ENCODE measurements at regions not wholly inside any gene's neighbourhood (a gene's known extent, or its start where the extent isn't known, plus 50 kb on each side); places are given as distances from the start of the nearest gene placed in this dataset.
A peak's percentile ranks its signal among the peaks of the same experiment; 100 is the strongest.

GRCh38 chr17:55843785-55844184 lies 92.9 kb downstream of the PCTP start:
- H3K9ac ChIP-seq (ENCODE audit: low read length): no peak overlapping the region
- no peak overlapping the region for H3K27ac ChIP-seq (ENCODE audit: low read length)
- H3K9me3 ChIP-seq (ENCODE audit: low read length): no peaks in the 10 kb centered on the region
- no peaks in the 10 kb centered on the region for H3K27me3 ChIP-seq (ENCODE audit: insufficient read depth, low read depth, low read length)
- no peaks in the 10 kb centered on the region for H3K36me3 ChIP-seq (ENCODE audit: insufficient read depth, low read length)
- TF ChIP-seq MXI1 (conservative IDR thresholded peaks at IDR 0.05; ENCODE audit: poor library complexity, severe bottlenecking) (no peak), TAF1 (IDR thresholded peaks at IDR 0.05; ENCODE audit: low read depth) (no peak), RAD21 (conservative IDR thresholded peaks at IDR 0.05) (no peak), EP300 (conservative IDR thresholded peaks at IDR 0.05; ENCODE audit: poor library complexity, severe bottlenecking) (no peak), EZH2 (IDR thresholded peaks at IDR 0.05; ENCODE audit: borderline replicate concordance, insufficient read depth, low read length, poor library complexity, severe bottlenecking) (no peak), POLR2AphosphoS5 (IDR thresholded peaks at IDR 0.05) (no peak), SMC3 (conservative IDR thresholded peaks at IDR 0.05; ENCODE audit: poor library complexity) (no peak)
- TF ChIP-seq, protein P1, sequence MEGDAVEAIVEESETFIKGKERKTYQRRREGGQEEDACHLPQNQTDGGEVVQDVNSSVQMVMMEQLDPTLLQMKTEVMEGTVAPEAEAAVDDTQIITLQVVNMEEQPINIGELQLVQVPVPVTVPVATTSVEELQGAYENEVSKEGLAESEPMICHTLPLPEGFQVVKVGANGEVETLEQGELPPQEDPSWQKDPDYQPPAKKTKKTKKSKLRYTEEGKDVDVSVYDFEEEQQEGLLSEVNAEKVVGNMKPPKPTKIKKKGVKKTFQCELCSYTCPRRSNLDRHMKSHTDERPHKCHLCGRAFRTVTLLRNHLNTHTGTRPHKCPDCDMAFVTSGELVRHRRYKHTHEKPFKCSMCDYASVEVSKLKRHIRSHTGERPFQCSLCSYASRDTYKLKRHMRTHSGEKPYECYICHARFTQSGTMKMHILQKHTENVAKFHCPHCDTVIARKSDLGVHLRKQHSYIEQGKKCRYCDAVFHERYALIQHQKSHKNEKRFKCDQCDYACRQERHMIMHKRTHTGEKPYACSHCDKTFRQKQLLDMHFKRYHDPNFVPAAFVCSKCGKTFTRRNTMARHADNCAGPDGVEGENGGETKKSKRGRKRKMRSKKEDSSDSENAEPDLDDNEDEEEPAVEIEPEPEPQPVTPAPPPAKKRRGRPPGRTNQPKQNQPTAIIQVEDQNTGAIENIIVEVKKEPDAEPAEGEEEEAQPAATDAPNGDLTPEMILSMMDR (IDR thresholded peaks at IDR 0.05; ENCODE audit: poor library complexity, severe bottlenecking): no peak
- TF ChIP-seq, protein P2, sequence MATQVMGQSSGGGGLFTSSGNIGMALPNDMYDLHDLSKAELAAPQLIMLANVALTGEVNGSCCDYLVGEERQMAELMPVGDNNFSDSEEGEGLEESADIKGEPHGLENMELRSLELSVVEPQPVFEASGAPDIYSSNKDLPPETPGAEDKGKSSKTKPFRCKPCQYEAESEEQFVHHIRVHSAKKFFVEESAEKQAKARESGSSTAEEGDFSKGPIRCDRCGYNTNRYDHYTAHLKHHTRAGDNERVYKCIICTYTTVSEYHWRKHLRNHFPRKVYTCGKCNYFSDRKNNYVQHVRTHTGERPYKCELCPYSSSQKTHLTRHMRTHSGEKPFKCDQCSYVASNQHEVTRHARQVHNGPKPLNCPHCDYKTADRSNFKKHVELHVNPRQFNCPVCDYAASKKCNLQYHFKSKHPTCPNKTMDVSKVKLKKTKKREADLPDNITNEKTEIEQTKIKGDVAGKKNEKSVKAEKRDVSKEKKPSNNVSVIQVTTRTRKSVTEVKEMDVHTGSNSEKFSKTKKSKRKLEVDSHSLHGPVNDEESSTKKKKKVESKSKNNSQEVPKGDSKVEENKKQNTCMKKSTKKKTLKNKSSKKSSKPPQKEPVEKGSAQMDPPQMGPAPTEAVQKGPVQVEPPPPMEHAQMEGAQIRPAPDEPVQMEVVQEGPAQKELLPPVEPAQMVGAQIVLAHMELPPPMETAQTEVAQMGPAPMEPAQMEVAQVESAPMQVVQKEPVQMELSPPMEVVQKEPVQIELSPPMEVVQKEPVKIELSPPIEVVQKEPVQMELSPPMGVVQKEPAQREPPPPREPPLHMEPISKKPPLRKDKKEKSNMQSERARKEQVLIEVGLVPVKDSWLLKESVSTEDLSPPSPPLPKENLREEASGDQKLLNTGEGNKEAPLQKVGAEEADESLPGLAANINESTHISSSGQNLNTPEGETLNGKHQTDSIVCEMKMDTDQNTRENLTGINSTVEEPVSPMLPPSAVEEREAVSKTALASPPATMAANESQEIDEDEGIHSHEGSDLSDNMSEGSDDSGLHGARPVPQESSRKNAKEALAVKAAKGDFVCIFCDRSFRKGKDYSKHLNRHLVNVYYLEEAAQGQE (IDR thresholded peaks at IDR 0.05; ENCODE audit: borderline replicate concordance): no peak
- no peaks in the 10 kb centered on the region for H3K79me2 ChIP-seq (replicated peaks; ENCODE audit: insufficient read depth, low read length)
- no peak overlapping the region for H3K4me3 ChIP-seq (ENCODE audit: low read length)
- no peak overlapping the region for H2AFZ ChIP-seq (ENCODE audit: low read depth, low read length)
- no peaks in the 10 kb centered on the region for H4K20me1 ChIP-seq (ENCODE audit: insufficient read depth)
- no peaks in the 10 kb centered on the region for H3K9me2 ChIP-seq (ENCODE audit: insufficient read depth, low read length)
- H3F3A ChIP-seq (ENCODE audit: insufficient read depth, low read length, poor library complexity, severe bottlenecking): no peaks in the 10 kb centered on the region
- no peak overlapping the region for H3K4me2 ChIP-seq (ENCODE audit: low read length)

GRCh38 chr17:55845385-55845784 lies 94.5 kb downstream of the PCTP start:
- Histone ChIP-seq H3K9me2 (ENCODE audit: insufficient read depth, low read length) (no peaks in the 10 kb centered on the region), H3F3A (ENCODE audit: insufficient read depth, low read length, poor library complexity, severe bottlenecking) (no peaks in the 10 kb centered on the region), H3K27me3 (ENCODE audit: insufficient read depth, low read depth, low read length) (no peaks in the 10 kb centered on the region), H3K9me3 (ENCODE audit: low read length) (no peaks in the 10 kb centered on the region), H4K20me1 (ENCODE audit: insufficient read depth) (no peaks in the 10 kb centered on the region), H2AFZ (ENCODE audit: low read depth, low read length) (no peak overlapping the region), H3K36me3 (ENCODE audit: insufficient read depth, low read length) (no peaks in the 10 kb centered on the region), H3K27ac (ENCODE audit: low read length) (no peak overlapping the region), H3K4me2 (ENCODE audit: low read length) (no peak overlapping the region), H3K4me3 (ENCODE audit: low read length) (no peak overlapping the region), H3K79me2 (replicated peaks; ENCODE audit: insufficient read depth, low read length) (no peaks in the 10 kb centered on the region), H3K9ac (ENCODE audit: low read length) (no peak overlapping the region)
- TF ChIP-seq EP300 (conservative IDR thresholded peaks at IDR 0.05; ENCODE audit: poor library complexity, severe bottlenecking) (no peak), SMC3 (conservative IDR thresholded peaks at IDR 0.05; ENCODE audit: poor library complexity) (peak; percentile 37), EZH2 (IDR thresholded peaks at IDR 0.05; ENCODE audit: borderline replicate concordance, insufficient read depth, low read length, poor library complexity, severe bottlenecking) (no peak), TAF1 (IDR thresholded peaks at IDR 0.05; ENCODE audit: low read depth) (no peak), MXI1 (conservative IDR thresholded peaks at IDR 0.05; ENCODE audit: poor library complexity, severe bottlenecking) (no peak), POLR2AphosphoS5 (IDR thresholded peaks at IDR 0.05) (no peak), RAD21 (conservative IDR thresholded peaks at IDR 0.05) (peak; percentile 56)
- TF ChIP-seq, protein P2 (IDR thresholded peaks at IDR 0.05; ENCODE audit: borderline replicate concordance): no peak
- TF ChIP-seq, protein P1 (IDR thresholded peaks at IDR 0.05; ENCODE audit: poor library complexity, severe bottlenecking): peak; percentile 48
